Activated T-helper 1 cell treated with anti-CD3 and anti-CD28 coated beads, Interleukin-12 subunit alpha, Interleukin-12 subunit beta, Interleukin-2, Interleukin-4 antibody, amounts not matched to agents 30 ng/mL and 10 ng/mL and 1 ng/mL, durations not matched to agents 14 hours and 24 hours and 36 hours (primary cell): ENCODE measurements at regions not wholly inside any gene's neighbourhood (a gene's known extent, or its start where the extent isn't known, plus 50 kb on each side); places are given as distances from the start of the nearest gene placed in this dataset.
"Not testable (repeated sequence)": the region's sequence is repeated elsewhere in the genome, so short reads cannot be mapped to it uniquely, and the experiment has no call there.

Source experiments
- DNase-seq: peaks from one replicate; pipeline ENCODE4 v3.0.0; 2021; ENCODE audit warnings: low spot score
- H3K27ac Mint-ChIP-seq: one replicate; pipeline ENCODE4 v1.8.0; 2021; ENCODE audit warnings: mild to moderate bottlenecking, mixed read lengths
- H3K27me3 Mint-ChIP-seq: one replicate; pipeline ENCODE4 v1.8.0; 2022; ENCODE audit warnings: mild to moderate bottlenecking, moderate library complexity, mixed read lengths; ENCODE audit not compliant: insufficient read depth
- H3K36me3 Mint-ChIP-seq: one replicate; pipeline ENCODE4 v1.8.0; 2021; ENCODE audit warnings: low read depth, mixed read lengths
- H3K4me1 Mint-ChIP-seq: one replicate; pipeline ENCODE4 v1.8.0; 2021; ENCODE audit warnings: low read depth, mixed read lengths
- H3K4me3 Mint-ChIP-seq: one replicate; pipeline ENCODE4 v1.8.0; 2021; ENCODE audit warnings: mild to moderate bottlenecking, moderate library complexity, mixed read lengths
- H3K9me3 Mint-ChIP-seq: one replicate; pipeline ENCODE4 v1.8.0; 2021; ENCODE audit warnings: mixed read lengths
- intact Hi-C: fragments of 100-400 bp; cut with micrococcal nuclease; formaldehyde crosslinking; loops from one replicate; pipeline ENCODE4 v1.15.1; 2024

DNA sequence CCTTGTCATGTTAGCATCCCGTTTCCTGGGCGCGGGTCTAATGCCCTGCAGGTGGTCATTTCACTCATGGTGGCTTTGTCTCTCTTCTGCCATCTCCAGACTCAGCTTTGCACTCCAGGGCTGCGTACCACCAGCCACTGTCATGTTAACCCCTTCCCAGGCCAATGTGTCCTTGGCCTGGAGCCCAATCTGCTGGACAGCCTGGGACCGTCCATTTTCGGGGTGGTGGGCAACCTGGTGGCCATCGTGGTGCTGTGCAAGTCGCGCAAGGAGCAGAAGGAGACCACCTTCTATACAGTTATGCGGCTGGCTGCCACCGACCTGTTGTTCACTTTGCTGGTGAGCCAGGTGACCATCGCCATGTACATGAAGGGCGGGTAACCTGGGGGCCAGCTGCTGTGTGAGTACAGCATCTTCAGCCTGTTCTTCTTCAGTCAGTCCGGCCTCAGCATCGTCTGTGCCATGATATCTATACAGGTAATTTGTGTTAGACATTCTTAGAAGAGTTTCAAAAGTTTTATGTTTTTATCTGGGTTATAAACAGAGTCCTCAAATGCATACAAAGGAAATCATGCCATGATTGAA, 1654.0 kb downstream of the SPATA31A7 start:
- H3K27ac Mint-ChIP-seq, H3K36me3 Mint-ChIP-seq, H3K4me3 Mint-ChIP-seq, DNase-seq, intact Hi-C loops, H3K4me1 Mint-ChIP-seq: not testable (repeated sequence)
- H3K9me3 Mint-ChIP-seq = peaks cover 12% of the 10 kb centered on the region
- peaks cover 20% of the 10 kb centered on the region for H3K27me3 Mint-ChIP-seq

DNA sequence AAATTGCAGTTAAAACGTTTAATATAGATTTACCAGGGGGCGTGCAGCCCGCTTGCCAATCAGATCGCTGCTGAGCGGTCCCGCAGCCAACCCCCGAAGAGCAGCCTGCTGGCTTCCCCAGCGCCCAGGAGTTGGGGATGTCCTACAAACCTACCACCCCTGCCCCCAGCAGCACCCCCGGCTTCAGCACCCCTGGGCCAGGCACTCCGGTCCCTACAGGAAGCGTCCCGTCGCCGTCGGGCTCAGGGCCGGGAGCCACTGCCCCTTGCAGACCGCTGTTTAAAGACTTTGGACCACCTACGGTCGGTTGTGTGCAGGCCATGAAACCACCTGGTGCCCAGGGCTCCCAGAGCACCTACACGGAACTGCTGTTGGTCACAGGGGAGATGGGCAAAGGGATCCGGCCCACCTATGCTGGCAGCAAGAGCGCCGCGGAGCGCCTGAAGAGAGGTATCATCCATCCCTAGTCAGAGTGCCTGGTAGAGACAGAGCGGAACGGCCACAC, 1654.9 kb downstream of the SPATA31A7 start:
- H3K4me1 Mint-ChIP-seq, H3K27ac Mint-ChIP-seq, DNase-seq, H3K36me3 Mint-ChIP-seq, H3K4me3 Mint-ChIP-seq, intact Hi-C loops: not testable (repeated sequence)
- peaks cover 16% of the 10 kb centered on the region for H3K27me3 Mint-ChIP-seq
- H3K9me3 Mint-ChIP-seq = peaks cover 12% of the 10 kb centered on the region

DNA sequence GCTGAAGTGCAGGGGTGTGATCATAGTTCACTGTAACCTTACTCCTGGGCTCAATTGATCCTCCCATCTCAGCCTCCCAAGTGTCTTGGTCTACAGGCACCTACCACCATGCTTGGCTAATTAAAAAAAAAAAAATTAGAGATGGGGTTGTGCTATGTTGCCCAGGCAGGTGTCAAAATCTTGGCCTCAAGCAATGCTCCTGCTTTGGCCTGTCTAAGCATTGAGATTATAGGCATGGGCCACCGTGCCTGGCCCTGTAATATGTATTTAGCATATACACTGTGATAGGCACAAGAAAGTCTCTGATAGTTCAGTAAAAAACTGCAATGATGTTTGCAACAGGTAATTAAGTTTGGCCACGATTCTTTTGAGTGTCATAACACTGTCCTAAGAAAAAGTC, 1658.4 kb downstream of the SPATA31A7 start:
- intact Hi-C loops, H3K27ac Mint-ChIP-seq, H3K36me3 Mint-ChIP-seq, H3K4me3 Mint-ChIP-seq, H3K9me3 Mint-ChIP-seq, DNase-seq, H3K4me1 Mint-ChIP-seq: not testable (repeated sequence)
- H3K27me3 Mint-ChIP-seq = peaks cover 13% of the 10 kb centered on the region

DNA sequence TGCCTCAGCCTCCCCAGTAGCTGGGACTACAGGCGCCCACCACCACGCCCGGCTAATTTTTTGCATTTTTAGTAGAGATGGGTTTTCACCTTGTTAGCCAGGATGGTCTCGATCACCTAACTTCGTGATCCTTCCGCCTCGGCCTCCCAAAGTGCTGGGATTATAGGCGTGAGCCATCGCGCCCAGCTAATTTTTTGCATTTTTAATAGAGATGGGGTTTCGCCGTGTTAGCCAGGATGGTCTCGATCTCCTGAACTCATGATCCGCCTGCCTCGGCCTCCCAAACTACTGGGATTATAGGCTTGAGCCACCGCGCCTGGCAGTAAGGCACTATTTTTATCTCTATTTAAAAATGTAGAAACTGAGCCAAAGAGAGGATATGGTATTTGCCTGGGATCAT, 1660.2 kb downstream of the SPATA31A7 start:
- H3K9me3 Mint-ChIP-seq = not testable (repeated sequence)

DNA sequence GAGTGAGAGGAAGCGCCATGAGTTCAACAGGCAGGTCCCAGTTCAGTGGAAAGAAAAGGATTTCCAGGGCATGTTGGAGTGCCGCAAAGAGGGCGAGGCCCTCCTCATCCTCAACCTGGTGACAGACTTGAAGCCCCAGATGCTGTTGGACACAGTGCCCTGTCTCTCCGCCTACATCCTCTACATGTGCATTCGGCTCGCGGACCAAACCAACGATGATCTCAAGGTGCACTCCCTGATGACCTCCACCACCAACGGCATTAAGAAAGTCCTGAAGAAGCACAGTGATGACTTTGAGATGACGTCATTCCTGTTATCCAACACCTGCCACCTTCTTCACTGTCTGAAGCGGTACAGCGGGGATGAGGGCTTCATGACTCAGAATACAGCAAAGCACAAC, 1667.4 kb downstream of the SPATA31A7 start:
- intact Hi-C loops, H3K4me3 Mint-ChIP-seq, H3K9me3 Mint-ChIP-seq, H3K27ac Mint-ChIP-seq, H3K36me3 Mint-ChIP-seq, H3K4me1 Mint-ChIP-seq, DNase-seq: not testable (repeated sequence)
- H3K27me3 Mint-ChIP-seq = peaks cover 13% of the 10 kb centered on the region

More for the DNA sequence above, 1660.2 kb downstream of the SPATA31A7 start:
- intact Hi-C loops, H3K27ac Mint-ChIP-seq, DNase-seq, H3K36me3 Mint-ChIP-seq, H3K4me1 Mint-ChIP-seq, H3K4me3 Mint-ChIP-seq: not testable (repeated sequence)
- H3K27me3 Mint-ChIP-seq = peaks cover 12% of the 10 kb centered on the region

DNA sequence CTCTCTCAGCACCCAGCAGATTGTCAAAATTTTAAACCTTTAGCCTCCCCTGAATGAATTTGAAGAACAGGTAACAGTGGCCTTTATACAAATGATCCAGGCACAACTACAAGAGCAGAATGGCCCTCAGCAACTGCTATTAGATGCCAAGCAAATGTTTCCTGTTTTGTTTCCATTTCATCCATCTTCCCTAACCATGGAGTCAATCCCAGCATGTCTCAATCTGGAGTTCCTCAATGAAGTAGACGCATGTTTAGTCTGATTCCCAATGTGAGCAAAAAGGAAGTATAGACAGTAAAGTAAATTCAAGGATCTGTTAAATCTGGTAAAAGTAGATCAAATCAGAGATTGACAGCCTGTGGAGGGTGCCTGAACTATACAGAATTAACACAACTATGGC, 1668.4 kb downstream of the SPATA31A7 start:
- intact Hi-C loops, H3K9me3 Mint-ChIP-seq, H3K4me3 Mint-ChIP-seq: not testable (repeated sequence)

DNA sequence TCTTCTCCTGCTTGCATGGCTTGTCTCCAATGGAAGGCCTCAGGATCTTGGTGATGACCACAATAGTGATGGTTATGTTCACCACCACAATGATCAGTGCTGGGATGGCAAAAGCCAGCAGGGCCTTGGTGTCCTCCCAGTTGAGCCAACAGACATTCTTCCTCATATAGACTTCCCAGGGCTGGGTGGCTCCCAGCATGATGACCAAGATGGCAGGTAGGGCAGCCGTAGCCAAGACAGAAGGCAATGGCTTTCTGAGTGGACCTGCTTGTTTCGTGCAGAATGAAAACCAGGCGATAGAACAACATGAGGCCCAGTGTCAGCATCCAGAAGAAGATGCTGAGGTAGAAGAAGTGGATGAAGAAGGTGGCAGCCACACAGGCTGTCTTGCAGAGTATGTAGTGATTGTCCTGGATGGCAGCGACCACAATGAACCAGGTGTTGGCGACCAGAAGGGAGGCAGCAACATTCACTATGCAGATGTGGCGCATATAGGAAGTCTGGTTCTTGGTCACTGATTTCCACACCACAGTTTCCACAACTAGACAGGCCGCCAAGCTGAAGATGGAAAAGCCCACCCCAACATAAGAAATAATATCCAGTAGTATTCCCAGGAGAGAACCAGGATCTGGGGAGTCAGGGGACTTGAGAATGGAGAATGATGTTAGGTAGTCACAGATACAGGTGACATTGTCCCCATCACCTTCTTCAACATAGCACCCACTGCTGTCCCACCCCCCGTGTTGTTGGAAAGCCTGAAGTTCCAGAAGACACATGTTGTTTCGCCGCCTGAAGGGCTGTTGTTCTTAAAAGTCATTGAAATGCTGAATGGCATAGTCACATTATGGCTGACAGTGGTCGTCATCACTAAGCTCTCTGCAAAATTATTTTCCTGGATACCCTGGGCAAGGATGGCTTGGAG, 1671.4 kb downstream of the SPATA31A7 start:
- intact Hi-C loops, H3K9me3 Mint-ChIP-seq, H3K36me3 Mint-ChIP-seq, H3K27ac Mint-ChIP-seq, H3K4me1 Mint-ChIP-seq, DNase-seq, H3K4me3 Mint-ChIP-seq: not testable (repeated sequence)
- H3K27me3 Mint-ChIP-seq = peaks cover 43% of the 10 kb centered on the region

More for the DNA sequence above, 1668.4 kb downstream of the SPATA31A7 start:
- DNase-seq, H3K36me3 Mint-ChIP-seq, H3K27ac Mint-ChIP-seq, H3K4me1 Mint-ChIP-seq: not testable (repeated sequence)
- H3K27me3 Mint-ChIP-seq = peaks cover 19% of the 10 kb centered on the region

DNA sequence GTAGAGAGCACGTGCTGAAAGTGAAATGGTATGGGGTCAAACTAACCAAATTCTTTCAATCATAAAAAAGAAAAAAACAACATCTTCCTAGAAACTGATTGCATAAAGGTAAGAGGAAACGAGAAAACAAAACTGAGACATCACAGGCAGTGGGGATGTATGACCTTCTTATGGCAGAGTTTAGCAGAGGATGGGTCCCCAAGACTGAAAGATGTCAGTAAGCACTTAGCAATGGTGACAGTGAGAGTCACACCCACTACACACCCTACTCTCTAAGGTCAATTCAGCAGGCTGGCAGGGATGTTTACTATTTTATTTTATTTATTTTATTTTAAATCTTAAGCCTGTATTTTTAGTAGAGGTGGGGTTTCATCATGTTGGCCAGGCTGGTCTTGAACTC, 1672.3 kb downstream of the SPATA31A7 start:
- H3K4me1 Mint-ChIP-seq, H3K27ac Mint-ChIP-seq, DNase-seq, H3K4me3 Mint-ChIP-seq, H3K36me3 Mint-ChIP-seq, H3K9me3 Mint-ChIP-seq, intact Hi-C loops: not testable (repeated sequence)
- peaks cover 49% of the 10 kb centered on the region for H3K27me3 Mint-ChIP-seq

DNA sequence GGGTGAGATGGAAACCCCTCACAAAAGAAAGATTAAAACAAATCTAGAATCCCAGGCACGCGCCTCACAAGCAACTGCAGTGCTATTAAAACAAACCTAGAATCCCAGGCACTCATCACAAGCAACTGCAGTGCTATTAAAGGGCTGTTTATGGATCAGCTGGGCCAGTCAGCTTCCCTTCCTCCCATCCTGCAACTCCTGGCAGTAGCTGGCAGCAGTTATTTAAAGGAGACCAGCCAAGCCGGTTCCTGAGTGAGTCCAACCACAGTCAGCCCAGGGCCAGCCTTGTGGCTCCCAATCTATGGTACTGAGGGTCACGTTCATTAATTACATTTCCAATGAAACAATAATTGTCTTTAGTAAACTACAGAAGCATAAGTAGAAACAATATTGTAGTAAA, 1673.5 kb downstream of the SPATA31A7 start:
- intact Hi-C loops = not testable (repeated sequence)

DNA sequence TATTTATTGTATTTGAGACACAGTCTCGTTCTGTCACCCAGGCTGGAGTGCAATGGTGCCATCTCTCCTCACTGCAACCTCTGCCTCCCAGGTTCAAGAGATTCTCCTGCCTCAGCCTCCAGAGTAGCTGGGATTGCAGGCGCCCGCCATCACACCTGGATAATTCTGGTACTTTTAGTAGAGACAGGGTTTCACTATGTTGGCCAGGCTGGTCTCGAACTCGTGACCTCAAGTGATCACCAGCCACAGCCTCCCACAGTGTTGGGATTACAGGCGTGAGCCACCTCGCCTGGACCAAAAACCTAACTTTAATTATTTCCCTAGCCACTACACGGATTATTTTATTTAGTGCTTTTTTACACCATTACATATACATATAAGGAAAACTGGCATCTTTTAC, 1674.0 kb downstream of the SPATA31A7 start:
- H3K4me1 Mint-ChIP-seq, DNase-seq, intact Hi-C loops, H3K9me3 Mint-ChIP-seq, H3K36me3 Mint-ChIP-seq, H3K27ac Mint-ChIP-seq, H3K4me3 Mint-ChIP-seq: not testable (repeated sequence)
- H3K27me3 Mint-ChIP-seq = peaks cover 58% of the 10 kb centered on the region

More for the DNA sequence above, 1673.5 kb downstream of the SPATA31A7 start:
- DNase-seq, H3K4me1 Mint-ChIP-seq, H3K27ac Mint-ChIP-seq, H3K9me3 Mint-ChIP-seq, H3K36me3 Mint-ChIP-seq, H3K4me3 Mint-ChIP-seq: not testable (repeated sequence)
- peaks cover 57% of the 10 kb centered on the region for H3K27me3 Mint-ChIP-seq

DNA sequence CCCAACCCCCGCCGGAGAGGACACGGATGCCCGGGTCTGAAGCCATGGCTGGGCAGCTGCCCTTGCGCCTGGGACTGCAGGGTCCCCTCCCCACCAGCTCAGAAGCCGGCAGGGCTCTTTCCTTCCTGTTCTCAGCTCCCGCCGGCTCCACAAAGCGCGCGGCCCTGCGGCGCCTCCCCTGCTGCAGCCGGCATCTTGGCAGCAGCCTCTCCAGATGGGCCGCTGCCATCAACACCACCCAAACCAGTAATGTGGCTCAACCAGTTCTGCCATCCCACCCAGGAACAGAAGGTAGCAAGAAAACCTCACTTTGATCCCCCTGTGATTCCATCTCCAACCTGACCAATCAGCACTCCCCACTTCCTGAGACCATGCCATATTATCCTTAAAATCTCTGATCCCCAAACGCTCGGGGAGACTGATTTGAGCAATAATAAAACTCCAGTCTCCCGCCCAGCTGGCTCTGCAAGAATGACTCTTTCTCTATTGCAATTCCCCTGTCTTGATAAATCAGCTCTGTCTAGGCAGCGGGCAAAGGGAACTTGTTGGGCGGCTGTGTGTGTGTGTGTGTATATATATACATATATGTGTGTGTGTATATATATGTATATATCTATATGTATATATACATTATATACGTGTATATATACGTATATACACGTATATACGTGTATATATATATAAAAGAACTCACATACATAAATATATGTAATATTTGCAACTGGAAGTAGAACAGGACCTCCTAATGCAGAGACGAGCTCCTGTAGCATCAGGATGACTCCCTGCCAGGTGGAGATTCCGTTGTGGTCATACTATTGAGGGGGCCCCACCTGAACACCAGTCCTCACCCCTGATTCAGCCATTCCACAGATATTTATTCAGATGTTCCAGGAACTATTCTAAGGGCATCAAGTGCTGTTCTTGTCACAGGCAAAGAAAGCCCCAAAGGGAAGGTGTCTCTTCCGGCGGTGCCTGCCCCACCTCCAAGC, 1674.9 kb downstream of the SPATA31A7 start:
- H3K4me3 Mint-ChIP-seq, H3K4me1 Mint-ChIP-seq, H3K27ac Mint-ChIP-seq, H3K36me3 Mint-ChIP-seq, intact Hi-C loops, DNase-seq, H3K9me3 Mint-ChIP-seq: not testable (repeated sequence)
- H3K27me3 Mint-ChIP-seq = peaks cover 60% of the 10 kb centered on the region

DNA sequence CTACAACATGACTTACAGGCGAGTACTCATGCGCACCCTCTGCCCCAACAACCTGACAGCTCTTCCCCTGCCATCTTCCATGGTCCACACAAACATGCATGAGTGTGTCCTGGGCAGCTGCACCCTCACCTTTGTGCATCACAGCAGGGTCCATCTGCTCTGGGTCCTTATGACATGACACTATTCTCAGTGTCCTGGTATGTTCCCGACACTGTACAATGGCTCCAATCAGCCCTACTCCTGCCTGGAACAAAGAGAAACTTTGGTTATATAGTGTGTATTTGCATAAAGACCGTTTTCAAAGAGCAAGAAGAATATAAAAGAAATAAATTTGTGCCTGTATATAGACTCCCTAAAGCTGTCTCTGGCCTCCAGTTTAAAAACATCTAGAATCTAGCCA, 1679.2 kb downstream of the SPATA31A7 start:
- peaks cover 63% of the 10 kb centered on the region for H3K27me3 Mint-ChIP-seq
- H3K4me1 Mint-ChIP-seq, H3K4me3 Mint-ChIP-seq, H3K9me3 Mint-ChIP-seq, H3K36me3 Mint-ChIP-seq, DNase-seq, H3K27ac Mint-ChIP-seq, intact Hi-C loops: not testable (repeated sequence)
